ENCODE measurements at regions not wholly inside any gene's neighbourhood (a gene's known extent, or its start where the extent isn't known, plus 50 kb on each side); places are given as distances from the start of the nearest gene placed in this dataset.

GRCh38 chr6:94588301-94588700, 989.0 kb upstream of the MANEA start:
- no peaks in the 10 kb centered on the region for H3K36me3 ChIP-seq (replicated peaks in 1 of 2; ENCODE audit: control insufficient read depth in 1 of 2, insufficient read depth in 2 of 2, low read length in 2 of 2)
- ChIA-PET CTCF (ENCODE audit: low intra/inter-chr PET ratio, low total read pairs) (no interaction called here), POLR2A (no interaction called here)
- no peak for TF ChIP-seq KAT2B (IDR thresholded peaks at IDR 0.05; ENCODE audit: borderline replicate concordance, low read depth, low read length)
- TF ChIP-seq ARHGAP35 (CRISPR knock-in tag; IDR thresholded peaks at IDR 0.05; ENCODE audit: borderline replicate concordance), result no peak
- TF ChIP-seq JDP2 (CRISPR knock-in tag; IDR thresholded peaks at IDR 0.05; ENCODE audit: borderline replicate concordance), result no peak
- no peak for TF ChIP-seq ZBTB39 (CRISPR knock-in tag; IDR thresholded peaks at IDR 0.05)
- DNase-seq (ENCODE audit: low spot score), result no peak
- intact Hi-C loops (cut with micrococcal nuclease; ENCODE audit: unreplicated experiment) (no loop called here), in situ Hi-C loops (cut with HindIII; ENCODE audit: extremely low pct_ligation_motif_present, low pct_unique_long_range_greater_than_20kb) (no loop called here)
- H3K27me3 ChIP-seq (ENCODE audit: control insufficient read depth in 1 of 2, insufficient read depth in 2 of 2, low read length in 2 of 2), result no peaks in the 10 kb centered on the region; a peak in 1 of 5 replicates
- no peaks in the 10 kb centered on the region for H3K79me2 ChIP-seq (ENCODE audit: insufficient read depth, low read length)
- no peak overlapping the region for H3K4me2 ChIP-seq (ENCODE audit: low read depth, low read length)
- H4K20me1 ChIP-seq (ENCODE audit: insufficient read depth, low read length), result no peaks in the 10 kb centered on the region
- FAIRE-seq, result no peak
- no peak for ATAC-seq
- whole genome bisulfite sequencing (ENCODE audit: low lambda C conversion rate), result 2% methylated on average over 3 of the region's 3 CpGs
- no peak overlapping the region for H3K4me3 ChIP-seq (replicated peaks in 1 of 3; ENCODE audit: insufficient read depth in 1 of 3, low read depth in 2 of 3, low read length in 3 of 3)
- no peaks in the 10 kb centered on the region for H3K9me3 ChIP-seq (ENCODE audit: low read length)
- no peaks in the 10 kb centered on the region for H3K4me1 ChIP-seq (ENCODE audit: insufficient read depth, low read length)
- H3K27ac ChIP-seq (ENCODE audit: extremely low read length, insufficient read depth, low read length), result no peak overlapping the region
- H2AFZ ChIP-seq (ENCODE audit: low read length), result no peak overlapping the region
- no peak overlapping the region for H3K9ac ChIP-seq (ENCODE audit: insufficient read depth, low read depth, low read length)
- BruUV-seq (replicated peaks), result no TSS peak

- ATAC-seq, result no peak
- no TSS peak for BruUV-seq (replicated peaks)
- Histone ChIP-seq H3K9ac (ENCODE audit: insufficient read depth, low read depth, low read length) (no peak overlapping the region), H3K9me3 (ENCODE audit: low read length) (no peaks in the 10 kb centered on the region), H3K36me3 (replicated peaks in 1 of 2; ENCODE audit: control insufficient read depth in 1 of 2, insufficient read depth in 2 of 2, low read length in 2 of 2) (no peaks in the 10 kb centered on the region), H3K4me2 (ENCODE audit: low read depth, low read length) (no peak overlapping the region), H3K27ac (ENCODE audit: extremely low read length, insufficient read depth, low read length) (no peak overlapping the region), H2AFZ (ENCODE audit: low read length) (no peak overlapping the region), H3K79me2 (ENCODE audit: insufficient read depth, low read length) (no peaks in the 10 kb centered on the region), H4K20me1 (ENCODE audit: insufficient read depth, low read length) (no peaks in the 10 kb centered on the region), H3K27me3 (ENCODE audit: control insufficient read depth in 1 of 2, insufficient read depth in 2 of 2, low read length in 2 of 2) (no peaks in the 10 kb centered on the region), H3K4me3 (replicated peaks in 1 of 3; ENCODE audit: insufficient read depth in 1 of 3, low read depth in 2 of 3, low read length in 3 of 3) (no peak overlapping the region), H3K4me1 (ENCODE audit: insufficient read depth, low read length) (no peaks in the 10 kb centered on the region)
- in situ Hi-C loops (cut with HindIII; ENCODE audit: extremely low pct_ligation_motif_present, low pct_unique_long_range_greater_than_20kb) (no loop called here), intact Hi-C loops (cut with micrococcal nuclease; ENCODE audit: unreplicated experiment) (no loop called here)
- POLR2A ChIA-PET, result no interaction called here
- TF ChIP-seq ZNF670 (CRISPR knock-in tag; IDR thresholded peaks at IDR 0.05; ENCODE audit: borderline replicate concordance) (no peak), HCFC1 (IDR thresholded peaks at IDR 0.05; ENCODE audit: low read depth, low read length) (no peak)
- no peak for DNase-seq (ENCODE audit: low spot score)
- CTCF ChIA-PET (ENCODE audit: low intra/inter-chr PET ratio, low total read pairs), result no interaction called here
- 4% methylated on average over 2 of the region's 2 CpGs for WGBS (ENCODE audit: low lambda C conversion rate)
- no peak for FAIRE-seq
These were observed 993.1 kb upstream of the MANEA start for GRCh38 chr6:94584211-94584610.

All from HepG2 (cell line).